Stimulated activated CD4-positive, alpha-beta T cell treated with anti-CD3 and anti-CD28 coated beads, Interleukin-15, amount 100 ng/mL, for 48 hours (primary cell): ENCODE measurements at regions not wholly inside any gene's neighbourhood (a gene's known extent, or its start where the extent isn't known, plus 50 kb on each side); places are given as distances from the start of the nearest gene placed in this dataset.
"Not testable (repeated sequence)": the region's sequence is repeated elsewhere in the genome, so short reads cannot be mapped to it uniquely, and the experiment has no call there.

Experiments used
- DNase-seq, 2 donors: peaks; one replicate each; pipeline ENCODE4 v3.0.0-alpha.2; 2020; ENCODE audit warnings: low read depth in 2 of 2

GRCh38 chr6:170019818-170020583, 268.6 kb downstream of the ERMARD start:
- DNase-seq: no peak

- no peak for DNase-seq
Observed at GRCh38 chr6:170018936-170019817, 267.8 kb downstream of the ERMARD start.

GRCh38 chr6:170018422-170018935, 267.1 kb downstream of the ERMARD start:
- DNase-seq: no peak

GRCh38 chr6:170017603-170018320, 266.3 kb downstream of the ERMARD start:
- DNase-seq: no peak

- DNase-seq: no peak
Observed at GRCh38 chr6:170013815-170014214, 262.4 kb downstream of the ERMARD start.

- DNase-seq: no peak
Observed at GRCh38 chr6:170012037-170012330, 260.6 kb downstream of the ERMARD start.

GRCh38 chr6:170011204-170012036, 260.0 kb downstream of the ERMARD start:
- DNase-seq: no peak

GRCh38 chr6:170010665-170011203, 259.3 kb downstream of the ERMARD start:
- no peak for DNase-seq

- DNase-seq: no peak
Observed at GRCh38 chr6:170008294-170008785, 256.9 kb downstream of the ERMARD start.

- no peak for DNase-seq
Observed at GRCh38 chr6:170007468-170008293, 256.3 kb downstream of the ERMARD start.

- DNase-seq: no peak
Observed at GRCh38 chr6:170006900-170007467, 255.6 kb downstream of the ERMARD start.

- no peak for DNase-seq
Observed at GRCh38 chr6:170006071-170006899, 254.9 kb downstream of the ERMARD start.

- no peak for DNase-seq
Observed at GRCh38 chr6:170005665-170006064, 254.2 kb downstream of the ERMARD start.

GRCh38 chr6:170004585-170005210, 253.3 kb downstream of the ERMARD start:
- no peak for DNase-seq

GRCh38 chr6:170003451-170004160, 252.2 kb downstream of the ERMARD start:
- DNase-seq: no peak

GRCh38 chr6:170003027-170003426, 251.6 kb downstream of the ERMARD start:
- no peak for DNase-seq

- not testable (repeated sequence) for DNase-seq
Observed at GRCh38 chr6:170001782-170002181, 250.4 kb downstream of the ERMARD start.
